B cell (primary cell): ENCODE measurements at regions not wholly inside any gene's neighbourhood (a gene's known extent, or its start where the extent isn't known, plus 50 kb on each side); places are given as distances from the start of the nearest gene placed in this dataset.

Experiments used
- EZH2 ChIP-seq: IDR thresholded peaks from 2 replicates; pipeline ENCODE4 v1.6.1; 2012; ENCODE audit warnings: borderline replicate concordance, low read depth, mild to moderate bottlenecking, moderate library complexity, low read length; ENCODE audit not compliant: insufficient read depth, poor library complexity, severe bottlenecking
- TF ChIP-seq, protein P1 (sequence below): fragments of 200-600 bp; IDR thresholded peaks from one replicate; pipeline ENCODE4 v1.8.0; 2022; ENCODE audit warnings: antibody characterized with exemption, mild to moderate bottlenecking

DNA sequence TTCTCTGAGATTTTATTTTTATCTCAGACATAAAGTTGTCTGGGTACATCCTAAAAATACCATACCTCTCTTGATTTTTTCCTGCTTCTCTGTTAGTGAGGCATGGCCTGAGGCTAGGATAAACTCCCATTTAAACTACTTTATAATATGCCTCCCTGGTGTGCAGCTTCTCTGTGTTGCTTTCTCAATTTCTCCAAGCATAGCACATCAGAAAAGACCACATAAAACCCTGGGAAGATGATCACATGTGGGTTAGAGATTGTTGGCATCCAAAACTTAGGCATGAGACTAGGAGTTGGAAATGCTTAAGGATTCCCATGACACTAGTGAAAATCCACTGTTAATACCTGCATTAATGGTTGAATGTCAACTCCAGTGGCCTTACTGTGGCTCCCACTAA lies 254.6 kb downstream of the RND3 start:
- TF ChIP-seq, protein P1, sequence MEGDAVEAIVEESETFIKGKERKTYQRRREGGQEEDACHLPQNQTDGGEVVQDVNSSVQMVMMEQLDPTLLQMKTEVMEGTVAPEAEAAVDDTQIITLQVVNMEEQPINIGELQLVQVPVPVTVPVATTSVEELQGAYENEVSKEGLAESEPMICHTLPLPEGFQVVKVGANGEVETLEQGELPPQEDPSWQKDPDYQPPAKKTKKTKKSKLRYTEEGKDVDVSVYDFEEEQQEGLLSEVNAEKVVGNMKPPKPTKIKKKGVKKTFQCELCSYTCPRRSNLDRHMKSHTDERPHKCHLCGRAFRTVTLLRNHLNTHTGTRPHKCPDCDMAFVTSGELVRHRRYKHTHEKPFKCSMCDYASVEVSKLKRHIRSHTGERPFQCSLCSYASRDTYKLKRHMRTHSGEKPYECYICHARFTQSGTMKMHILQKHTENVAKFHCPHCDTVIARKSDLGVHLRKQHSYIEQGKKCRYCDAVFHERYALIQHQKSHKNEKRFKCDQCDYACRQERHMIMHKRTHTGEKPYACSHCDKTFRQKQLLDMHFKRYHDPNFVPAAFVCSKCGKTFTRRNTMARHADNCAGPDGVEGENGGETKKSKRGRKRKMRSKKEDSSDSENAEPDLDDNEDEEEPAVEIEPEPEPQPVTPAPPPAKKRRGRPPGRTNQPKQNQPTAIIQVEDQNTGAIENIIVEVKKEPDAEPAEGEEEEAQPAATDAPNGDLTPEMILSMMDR = no peak
- no peak for TF ChIP-seq EZH2
